Ovary (tissue), 3 donors: ENCODE measurements at regions not wholly inside any gene's neighbourhood (a gene's known extent, or its start where the extent isn't known, plus 50 kb on each side); places are given as distances from the start of the nearest gene placed in this dataset.

Experiments
- EP300 ChIP-seq: sonication (generic); formaldehyde crosslinking; IDR thresholded peaks from one replicate; pipeline ENCODE4 v1.6.1; 2017; ENCODE audit warnings: antibody characterized with exemption
- POLR2A ChIP-seq: fragments of 450-650 bp; IDR thresholded peaks from one replicate; pipeline ENCODE4 v1.6.1; 2017; ENCODE audit warnings: antibody characterized with exemption, mild to moderate bottlenecking, moderate library complexity
- TF ChIP-seq, protein P1 (sequence below), 3 donors: fragments of 450-650 bp in 2 of 3; fragments of 200-600 bp in 1 of 3; IDR thresholded peaks; one replicate each; pipeline versions ENCODE4 v1.5.1 to v1.8.0; 2016 to 2022; ENCODE audit warnings: antibody characterized with exemption in 3 of 3, mild to moderate bottlenecking in 1 of 3
- donor health status: DM: no; HTN: no; CAD: no.

DNA sequence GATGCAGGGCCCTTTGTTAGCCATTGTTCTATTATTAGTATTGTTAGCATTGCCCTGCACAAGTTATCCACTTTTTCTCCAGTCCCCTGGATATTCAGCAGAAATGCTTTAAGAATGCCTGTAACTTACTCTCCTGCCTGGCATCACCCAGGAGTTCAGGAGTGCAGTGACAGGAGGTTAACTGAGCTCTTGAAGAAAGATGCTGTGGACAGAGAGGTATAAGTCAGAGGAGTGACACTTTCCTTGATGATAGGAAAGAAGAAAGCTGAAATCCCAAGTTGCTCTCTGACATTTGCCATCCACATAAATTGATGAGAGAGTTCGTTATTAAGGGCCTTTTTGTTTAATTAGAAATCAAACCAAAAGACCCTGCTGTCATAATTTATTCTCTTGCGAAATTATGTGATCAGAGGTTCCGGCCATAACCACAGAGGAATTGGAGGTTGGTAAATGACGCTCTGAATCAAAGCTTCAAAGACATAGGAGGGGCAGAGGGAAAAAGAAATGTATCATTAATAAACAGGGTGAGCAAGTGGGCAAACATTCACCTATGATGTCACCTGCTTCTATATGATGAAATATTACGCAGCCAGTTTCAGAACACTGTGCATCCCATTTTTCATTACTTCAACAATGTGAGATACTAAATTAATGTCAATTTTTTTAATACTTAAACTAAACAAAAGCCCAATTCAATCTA is 230.2 kb upstream of the JADE1 start:
- TF ChIP-seq, protein P1, sequence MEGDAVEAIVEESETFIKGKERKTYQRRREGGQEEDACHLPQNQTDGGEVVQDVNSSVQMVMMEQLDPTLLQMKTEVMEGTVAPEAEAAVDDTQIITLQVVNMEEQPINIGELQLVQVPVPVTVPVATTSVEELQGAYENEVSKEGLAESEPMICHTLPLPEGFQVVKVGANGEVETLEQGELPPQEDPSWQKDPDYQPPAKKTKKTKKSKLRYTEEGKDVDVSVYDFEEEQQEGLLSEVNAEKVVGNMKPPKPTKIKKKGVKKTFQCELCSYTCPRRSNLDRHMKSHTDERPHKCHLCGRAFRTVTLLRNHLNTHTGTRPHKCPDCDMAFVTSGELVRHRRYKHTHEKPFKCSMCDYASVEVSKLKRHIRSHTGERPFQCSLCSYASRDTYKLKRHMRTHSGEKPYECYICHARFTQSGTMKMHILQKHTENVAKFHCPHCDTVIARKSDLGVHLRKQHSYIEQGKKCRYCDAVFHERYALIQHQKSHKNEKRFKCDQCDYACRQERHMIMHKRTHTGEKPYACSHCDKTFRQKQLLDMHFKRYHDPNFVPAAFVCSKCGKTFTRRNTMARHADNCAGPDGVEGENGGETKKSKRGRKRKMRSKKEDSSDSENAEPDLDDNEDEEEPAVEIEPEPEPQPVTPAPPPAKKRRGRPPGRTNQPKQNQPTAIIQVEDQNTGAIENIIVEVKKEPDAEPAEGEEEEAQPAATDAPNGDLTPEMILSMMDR (IDR thresholded peaks at IDR 0.05) = no peak
- TF ChIP-seq POLR2A (no peak), EP300 (no peak)
